ENCODE measurements at regions not wholly inside any gene's neighbourhood (a gene's known extent, or its start where the extent isn't known, plus 50 kb on each side); places are given as distances from the start of the nearest gene placed in this dataset.

- Histone ChIP-seq H3K9ac (ENCODE audit: low read length) (no peak overlapping the region), H3K4me2 (ENCODE audit: low read depth, low read length, poor library complexity, severe bottlenecking) (no peak overlapping the region)
Observed at GRCh38 chr22:48171271-48171691, 1408.8 kb downstream of the TBC1D22A start.

DNA sequence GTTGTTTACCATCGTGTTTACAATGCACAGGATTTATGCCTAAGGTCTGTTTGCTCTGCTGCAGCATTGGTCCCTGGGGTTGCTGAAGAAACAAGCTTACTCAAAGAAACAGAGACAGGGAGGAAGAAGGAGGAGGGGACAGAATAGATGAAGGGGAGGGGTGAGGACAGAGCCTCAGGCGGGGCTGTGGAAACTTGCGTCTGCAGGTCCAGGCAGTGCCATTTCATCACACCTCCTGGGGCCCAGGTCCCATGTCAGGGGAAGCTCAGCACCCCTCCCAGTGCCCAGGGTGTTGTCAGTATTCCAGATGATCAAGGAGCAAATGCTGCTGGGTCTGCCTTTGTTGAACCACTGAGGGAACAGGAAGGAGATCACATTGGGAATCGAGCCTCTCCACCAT lies 1406.8 kb downstream of the TBC1D22A start:
- no peaks in the 10 kb centered on the region for H3K36me3 ChIP-seq (ENCODE audit: low read length)
- no peak overlapping the region for H3K4me2 ChIP-seq (ENCODE audit: low read depth, low read length, poor library complexity, severe bottlenecking)
- H3K79me2 ChIP-seq (ENCODE audit: insufficient read depth, low read length) = no peaks in the 10 kb centered on the region
- no peaks in the 10 kb centered on the region for H3K27me3 ChIP-seq (ENCODE audit: low read length)
- H2AFZ ChIP-seq (ENCODE audit: low read depth, low read length, severe bottlenecking) = no peak overlapping the region
- H3F3A ChIP-seq (ENCODE audit: insufficient read depth) = no peaks in the 10 kb centered on the region
- no peaks in the 10 kb centered on the region for H4K20me1 ChIP-seq (ENCODE audit: low read depth, low read length)
- no peak overlapping the region for H3K27ac ChIP-seq (ENCODE audit: low read depth, low read length)
- no peaks in the 10 kb centered on the region for H3K9me3 ChIP-seq (ENCODE audit: insufficient read depth, low read length)
- H3K4me3 ChIP-seq (ENCODE audit: insufficient read depth, low read length, poor library complexity, severe bottlenecking) = no peak overlapping the region
- no peaks in the 10 kb centered on the region for H3K9me2 ChIP-seq (replicated peaks; ENCODE audit: insufficient read depth, low read length)
- no peak for TF ChIP-seq EZH2phosphoT487 (conservative IDR thresholded peaks at IDR 0.05; ENCODE audit: low read length)
- TF ChIP-seq CTCF (IDR thresholded peaks at IDR 0.05; ENCODE audit: insufficient read depth, low read length, poor library complexity, severe bottlenecking) = no peak
- H3K9ac ChIP-seq (ENCODE audit: low read length) = no peak overlapping the region

More at GRCh38 chr22:48171271-48171691, 1408.8 kb downstream of the TBC1D22A start:
- Histone ChIP-seq H3K27me3 (ENCODE audit: low read length) (no peaks in the 10 kb centered on the region), H3K9me2 (replicated peaks; ENCODE audit: insufficient read depth, low read length) (no peaks in the 10 kb centered on the region), H3K79me2 (ENCODE audit: insufficient read depth, low read length) (no peaks in the 10 kb centered on the region), H3K4me3 (ENCODE audit: insufficient read depth, low read length, poor library complexity, severe bottlenecking) (no peak overlapping the region), H3K27ac (ENCODE audit: low read depth, low read length) (no peak overlapping the region), H2AFZ (ENCODE audit: low read depth, low read length, severe bottlenecking) (no peak overlapping the region), H3F3A (ENCODE audit: insufficient read depth) (no peaks in the 10 kb centered on the region), H4K20me1 (ENCODE audit: low read depth, low read length) (no peaks in the 10 kb centered on the region), H3K9me3 (ENCODE audit: insufficient read depth, low read length) (no peaks in the 10 kb centered on the region), H3K36me3 (ENCODE audit: low read length) (no peaks in the 10 kb centered on the region)
- TF ChIP-seq EZH2phosphoT487 (conservative IDR thresholded peaks at IDR 0.05; ENCODE audit: low read length) = no peak
- TF ChIP-seq CTCF (IDR thresholded peaks at IDR 0.05; ENCODE audit: insufficient read depth, low read length, poor library complexity, severe bottlenecking) = no peak

DNA sequence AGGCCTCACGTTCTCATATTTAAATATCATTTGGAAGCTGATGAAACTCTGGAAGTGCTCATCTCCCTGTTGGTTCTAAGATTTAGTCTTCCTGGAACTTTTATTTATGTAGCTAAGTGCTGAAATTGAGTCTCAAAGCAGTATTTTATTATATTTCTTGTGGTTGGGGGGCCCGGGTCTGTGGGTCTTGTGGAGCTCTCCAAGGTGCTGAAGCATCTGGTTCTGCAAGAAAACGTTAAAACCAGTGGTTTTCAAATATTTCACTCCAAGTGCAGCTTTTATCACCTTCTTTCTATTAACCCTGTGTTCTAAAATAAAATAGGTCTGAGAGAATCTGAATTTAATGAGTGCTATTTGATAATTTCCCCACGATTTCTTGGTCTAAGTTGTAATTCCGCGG lies 1404.8 kb downstream of the TBC1D22A start:
- no peaks in the 10 kb centered on the region for H3K9me2 ChIP-seq (replicated peaks; ENCODE audit: insufficient read depth, low read length)
- no peak overlapping the region for H2AFZ ChIP-seq (ENCODE audit: low read depth, low read length, severe bottlenecking)
- no peak overlapping the region for H3K4me3 ChIP-seq (ENCODE audit: insufficient read depth, low read length, poor library complexity, severe bottlenecking)
- no peaks in the 10 kb centered on the region for H3K79me2 ChIP-seq (ENCODE audit: insufficient read depth, low read length)
- H3K9ac ChIP-seq (ENCODE audit: low read length) = no peak overlapping the region
- H3K36me3 ChIP-seq (ENCODE audit: low read length) = no peaks in the 10 kb centered on the region
- H3K4me2 ChIP-seq (ENCODE audit: low read depth, low read length, poor library complexity, severe bottlenecking) = no peak overlapping the region
- no peaks in the 10 kb centered on the region for H3F3A ChIP-seq (ENCODE audit: insufficient read depth)
- H3K27ac ChIP-seq (ENCODE audit: low read depth, low read length) = no peak overlapping the region
- no peaks in the 10 kb centered on the region for H3K9me3 ChIP-seq (ENCODE audit: insufficient read depth, low read length)
- no peaks in the 10 kb centered on the region for H4K20me1 ChIP-seq (ENCODE audit: low read depth, low read length)
- no peaks in the 10 kb centered on the region for H3K27me3 ChIP-seq (ENCODE audit: low read length)
- TF ChIP-seq EZH2phosphoT487 (conservative IDR thresholded peaks at IDR 0.05; ENCODE audit: low read length) = no peak
- TF ChIP-seq CTCF (IDR thresholded peaks at IDR 0.05; ENCODE audit: insufficient read depth, low read length, poor library complexity, severe bottlenecking) = no peak
